PC-3 (cell line): ENCODE measurements at regions not wholly inside any gene's neighbourhood (a gene's known extent, or its start where the extent isn't known, plus 50 kb on each side); places are given as distances from the start of the nearest gene placed in this dataset.

Source experiments
- ATAC-seq: fragments of 200-7000 bp; cut with Tn5 transposase; 2 replicates; pipeline ENCODE4 v1.9.1; 2020; ENCODE audit warnings: mild to moderate bottlenecking, moderate library complexity
- BruUV-seq: library from RNA; stranded (reverse); fragments of 400-500 nt; replicated peaks from 2 replicates; lab custom pipeline; 2021; lab: Mats Ljungman, UMichigan
- CTCF ChIA-PET: fragments of 300-600 bp; sonication (Branson Sonifier 250); formaldehyde crosslinking; loops from one replicate; lab custom pipeline; 2022; ENCODE audit warnings: antibody characterized with exemption; lab: Charles Lee
- POLR2A ChIA-PET: fragments of 300-600 bp; sonication (Branson Sonifier 250); formaldehyde crosslinking; loops from one replicate; lab custom pipeline; 2022; ENCODE audit warnings: antibody characterized with exemption; ENCODE audit not compliant: unreplicated experiment; lab: Charles Lee
- DNase-seq: peaks from one replicate; pipeline ENCODE4 v3.0.0-alpha.2; 2015
- H2AFZ ChIP-seq: fragments of 300-600 bp; sonication (generic); 2 replicates; pipeline ENCODE4 v1.6.0; 2016; ENCODE audit warnings: antibody characterized with exemption, low read length
- H3F3A ChIP-seq: fragments of 300-600 bp; sonication (generic); one replicate; pipeline ENCODE4 v1.6.0; 2017; ENCODE audit warnings: antibody characterized with exemption, low read length, control low read depth, mild to moderate bottlenecking; ENCODE audit not compliant: unreplicated experiment
- H3K27ac ChIP-seq: fragments of 300-600 bp; sonication (generic); 2 replicates; pipeline ENCODE4 v1.5.1; 2016; ENCODE audit warnings: mild to moderate bottlenecking, low read length
- H3K27me3 ChIP-seq: fragments of 300-600 bp; sonication (generic); 2 replicates; pipeline ENCODE4 v1.6.1; 2016; ENCODE audit warnings: low read length, mixed read lengths
- H3K36me3 ChIP-seq: fragments of 300-600 bp; sonication (generic); 2 replicates; pipeline ENCODE4 v1.6.1; 2016; ENCODE audit warnings: low read depth, mixed run types, low read length, mixed read lengths
- H3K4me1 ChIP-seq: fragments of 300-600 bp; sonication (generic); 2 replicates; pipeline ENCODE4 v1.5.1; 2016; ENCODE audit warnings: low read length; ENCODE audit not compliant: insufficient read depth
- H3K4me2 ChIP-seq: fragments of 300-600 bp; sonication (generic); 2 replicates; pipeline ENCODE4 v1.6.0; 2016; ENCODE audit warnings: low read length
- H3K4me3 ChIP-seq: fragments of 300-600 bp; sonication (generic); 2 replicates; pipeline ENCODE4 v1.5.1; 2016; ENCODE audit warnings: mild to moderate bottlenecking, low read length, mixed read lengths
- H3K79me2 ChIP-seq: fragments of 300-600 bp; sonication (generic); 2 replicates; pipeline ENCODE4 v1.6.1; 2017; ENCODE audit warnings: low read length, mixed read lengths
- H3K9ac ChIP-seq: fragments of 300-600 bp; sonication (generic); 2 replicates; pipeline ENCODE4 v1.6.0; 2016; ENCODE audit warnings: mild to moderate bottlenecking, low read length
- H3K9me2 ChIP-seq: fragments of 300-600 bp; sonication (generic); replicated peaks from 2 replicates; pipeline ENCODE4 v1.6.1; 2016; ENCODE audit warnings: mixed run types, low read length, mixed read lengths
- H3K9me3 ChIP-seq: fragments of 300-600 bp; sonication (generic); 2 replicates; pipeline ENCODE4 v1.6.1; 2016; ENCODE audit warnings: low read length, mixed read lengths
- H4K20me1 ChIP-seq: fragments of 300-600 bp; sonication (generic); 2 replicates; pipeline ENCODE4 v1.6.1; 2016; ENCODE audit warnings: low read length, mixed read lengths
- EZH2 ChIP-seq: fragments of 300-600 bp; sonication (generic); IDR thresholded peaks from one replicate; pipeline ENCODE4 v1.6.1; 2017; ENCODE audit warnings: antibody characterized with exemption, mild to moderate bottlenecking, low read length; ENCODE audit not compliant: unreplicated experiment
- EZH2phosphoT487 ChIP-seq: fragments of 300-600 bp; sonication (generic); IDR thresholded peaks from 2 replicates; pipeline ENCODE4 v1.6.1; 2018; ENCODE audit warnings: mild to moderate bottlenecking, antibody characterized with exemption, low read length, borderline replicate concordance
- intact Hi-C: fragments of 100-400 bp; cut with micrococcal nuclease; formaldehyde crosslinking; loops from 2 replicates; pipeline ENCODE4 v1.9.0; 2023
- TF ChIP-seq, protein P1 (sequence below): fragments of 300-600 bp; sonication (generic); conservative IDR thresholded peaks from 2 replicates; pipeline ENCODE4 v1.5.1; 2017; ENCODE audit warnings: antibody characterized with exemption, low read depth, mild to moderate bottlenecking, low read length

GRCh38 chr4:98803251-98803650 lies 125.7 kb downstream of the EIF4E start:
- ATAC-seq (no peak), DNase-seq (no peak)
- no peak overlapping the region for H3K27ac ChIP-seq
- H3K4me3 ChIP-seq, result no peak overlapping the region
- TF ChIP-seq, protein P1, sequence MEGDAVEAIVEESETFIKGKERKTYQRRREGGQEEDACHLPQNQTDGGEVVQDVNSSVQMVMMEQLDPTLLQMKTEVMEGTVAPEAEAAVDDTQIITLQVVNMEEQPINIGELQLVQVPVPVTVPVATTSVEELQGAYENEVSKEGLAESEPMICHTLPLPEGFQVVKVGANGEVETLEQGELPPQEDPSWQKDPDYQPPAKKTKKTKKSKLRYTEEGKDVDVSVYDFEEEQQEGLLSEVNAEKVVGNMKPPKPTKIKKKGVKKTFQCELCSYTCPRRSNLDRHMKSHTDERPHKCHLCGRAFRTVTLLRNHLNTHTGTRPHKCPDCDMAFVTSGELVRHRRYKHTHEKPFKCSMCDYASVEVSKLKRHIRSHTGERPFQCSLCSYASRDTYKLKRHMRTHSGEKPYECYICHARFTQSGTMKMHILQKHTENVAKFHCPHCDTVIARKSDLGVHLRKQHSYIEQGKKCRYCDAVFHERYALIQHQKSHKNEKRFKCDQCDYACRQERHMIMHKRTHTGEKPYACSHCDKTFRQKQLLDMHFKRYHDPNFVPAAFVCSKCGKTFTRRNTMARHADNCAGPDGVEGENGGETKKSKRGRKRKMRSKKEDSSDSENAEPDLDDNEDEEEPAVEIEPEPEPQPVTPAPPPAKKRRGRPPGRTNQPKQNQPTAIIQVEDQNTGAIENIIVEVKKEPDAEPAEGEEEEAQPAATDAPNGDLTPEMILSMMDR, result no peak
- no peak for TF ChIP-seq EZH2phosphoT487
- no peak for TF ChIP-seq EZH2
- ChIA-PET POLR2A (no interaction called here), CTCF (no interaction called here)
- H3K9ac ChIP-seq, result no peak overlapping the region
- intact Hi-C loops, result no loop called here
- no peak overlapping the region for H2AFZ ChIP-seq
- H3K4me2 ChIP-seq, result no peak overlapping the region
- no peaks in the 10 kb centered on the region for H3K9me2 ChIP-seq
- no peaks in the 10 kb centered on the region for H3F3A ChIP-seq
- H3K4me1 ChIP-seq, result no peaks in the 10 kb centered on the region
- H4K20me1 ChIP-seq, result no peaks in the 10 kb centered on the region
- no peaks in the 10 kb centered on the region for H3K9me3 ChIP-seq
- H3K27me3 ChIP-seq, result no peaks in the 10 kb centered on the region
- no peaks in the 10 kb centered on the region for H3K79me2 ChIP-seq
- no TSS peak for BruUV-seq
- H3K36me3 ChIP-seq, result no peaks in the 10 kb centered on the region

DNA sequence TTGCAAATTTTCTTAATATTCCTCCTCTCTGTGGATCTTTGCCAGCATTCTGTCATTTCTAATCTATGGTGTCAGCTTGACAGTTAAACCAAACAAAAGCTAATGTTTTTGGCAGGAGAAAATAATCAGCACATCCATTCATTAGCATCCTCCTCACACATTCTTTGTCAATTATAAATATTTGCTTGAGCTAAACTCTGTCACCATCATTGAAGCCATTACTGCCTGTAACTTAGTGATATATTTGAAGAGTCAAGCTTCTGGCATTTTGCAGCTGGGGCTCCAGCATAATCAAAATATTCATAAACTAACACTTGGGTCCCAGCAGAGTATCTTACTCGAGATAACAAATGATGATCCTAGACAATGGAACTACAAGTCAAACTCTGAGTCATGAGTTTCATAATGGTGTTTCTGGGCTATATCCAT lies 126.1 kb downstream of the EIF4E start:
- POLR2A ChIA-PET, result no interaction called here
- ATAC-seq, result no peak
- no peaks in the 10 kb centered on the region for H3K36me3 ChIP-seq

GRCh38 chr4:98801259-98801725 lies 127.6 kb downstream of the EIF4E start:
- CTCF ChIA-PET, result no interaction called here
- BruUV-seq, result no TSS peak
- no peaks in the 10 kb centered on the region for H3K9me2 ChIP-seq

More for the DNA sequence above, 126.1 kb downstream of the EIF4E start:
- no peaks in the 10 kb centered on the region for H4K20me1 ChIP-seq
- no peaks in the 10 kb centered on the region for H3K79me2 ChIP-seq
- CTCF ChIA-PET, result no interaction called here
- no peaks in the 10 kb centered on the region for H3K4me1 ChIP-seq
- no peaks in the 10 kb centered on the region for H3K27me3 ChIP-seq
- no peak overlapping the region for H3K4me3 ChIP-seq
- no peak for DNase-seq
- H3K9me2 ChIP-seq, result no peaks in the 10 kb centered on the region
- H2AFZ ChIP-seq, result no peak overlapping the region
- no peak overlapping the region for H3K9ac ChIP-seq
- BruUV-seq, result no TSS peak
- H3F3A ChIP-seq, result no peaks in the 10 kb centered on the region
- intact Hi-C loops, result no loop called here
- no peaks in the 10 kb centered on the region for H3K9me3 ChIP-seq
- TF ChIP-seq, protein P1, result no peak
- TF ChIP-seq EZH2 (no peak), EZH2phosphoT487 (no peak)
- no peak overlapping the region for H3K27ac ChIP-seq
- no peak overlapping the region for H3K4me2 ChIP-seq

More at GRCh38 chr4:98801259-98801725, 127.6 kb downstream of the EIF4E start:
- ATAC-seq (no peak), DNase-seq (no peak)
- Histone ChIP-seq H3K79me2 (no peaks in the 10 kb centered on the region), H3K4me1 (no peaks in the 10 kb centered on the region), H3K9ac (no peak overlapping the region), H3K4me3 (no peak overlapping the region), H3F3A (no peaks in the 10 kb centered on the region), H3K9me3 (no peaks in the 10 kb centered on the region), H2AFZ (no peak overlapping the region), H4K20me1 (no peaks in the 10 kb centered on the region), H3K27ac (no peak overlapping the region), H3K4me2 (no peak overlapping the region), H3K27me3 (no peaks in the 10 kb centered on the region), H3K36me3 (no peaks in the 10 kb centered on the region)
- intact Hi-C loops, result no loop called here
- TF ChIP-seq, protein P1, result no peak
- POLR2A ChIA-PET, result no interaction called here
